Fibroblast of the aortic adventitia (primary cell): ENCODE measurements at regions not wholly inside any gene's neighbourhood (a gene's known extent, or its start where the extent isn't known, plus 50 kb on each side); places are given as distances from the start of the nearest gene placed in this dataset.
A peak's percentile ranks its signal among the peaks of the same experiment; 100 is the strongest.

ENCODE experiments used
- DNase-seq: peaks from one replicate; pipeline ENCODE4 v3.0.0-alpha.2; 2010; ENCODE audit warnings: low read depth
- H3K4me3 ChIP-seq: 2 replicates; pipeline ENCODE4 v1.5.1; 2011; ENCODE audit warnings: low read depth, mild to moderate bottlenecking, control low read depth, low read length, moderate library complexity
- CTCF ChIP-seq: IDR thresholded peaks from 2 replicates; pipeline ENCODE4 v1.5.1; 2011; ENCODE audit warnings: mild to moderate bottlenecking, low read length, control low read depth, inconsistent platforms; ENCODE audit not compliant: insufficient read depth

- H3K4me3 ChIP-seq, result no peak overlapping the region
- TF ChIP-seq CTCF, result no peak
- no peak for DNase-seq
These were observed 625.8 kb downstream of the BRINP3 start for GRCh38 chr1:189851806-189852367.

GRCh38 chr1:189859385-189859977 lies 618.2 kb downstream of the BRINP3 start:
- peak; percentile 2 for DNase-seq
- no peak overlapping the region for H3K4me3 ChIP-seq
- peak; percentile 55 for TF ChIP-seq CTCF

GRCh38 chr1:189866606-189867005 lies 611.1 kb downstream of the BRINP3 start:
- no peak for TF ChIP-seq CTCF
- DNase-seq, result no peak
- H3K4me3 ChIP-seq, result no peak overlapping the region

- no peak for DNase-seq
- TF ChIP-seq CTCF, result no peak
- H3K4me3 ChIP-seq, result no peak overlapping the region
These were observed 609.6 kb downstream of the BRINP3 start for GRCh38 chr1:189868021-189868420.

- DNase-seq, result no peak
- TF ChIP-seq CTCF, result no peak
- H3K4me3 ChIP-seq, result no peak overlapping the region
These were observed 602.8 kb downstream of the BRINP3 start for GRCh38 chr1:189874715-189875435.

- no peak for DNase-seq
- H3K4me3 ChIP-seq, result no peak overlapping the region
- TF ChIP-seq CTCF, result no peak
These were observed 597.5 kb downstream of the BRINP3 start for GRCh38 chr1:189880135-189880534.
